ENCODE measurements at regions not wholly inside any gene's neighbourhood (a gene's known extent, or its start where the extent isn't known, plus 50 kb on each side); places are given as distances from the start of the nearest gene placed in this dataset.

GRCh38 chr4:182145334-182145905 lies 97.8 kb upstream of the TENM3 start:
- TF ChIP-seq POLR2A (IDR thresholded peaks at IDR 0.05) (no peak), CTCF (IDR thresholded peaks at IDR 0.05) (no peak)
